Esophagus squamous epithelium (tissue), 4 donors: ENCODE measurements at regions not wholly inside any gene's neighbourhood (a gene's known extent, or its start where the extent isn't known, plus 50 kb on each side); places are given as distances from the start of the nearest gene placed in this dataset.

ENCODE experiments used
- CTCF ChIP-seq, 6 experiments: fragments of 450-650 bp in 4 of 6; fragments of 200-600 bp in 2 of 6; sonication (generic) in 2 of 6; IDR thresholded peaks; one replicate each; pipeline ENCODE4 v1.5.1; 2016 to 2019; ENCODE audit warnings: antibody characterized with exemption in 6 of 6, mild to moderate bottlenecking in 4 of 6, moderate library complexity in 4 of 6
- POLR2A ChIP-seq, 4 donors: fragments of 450-650 bp; IDR thresholded peaks; one replicate each; pipeline ENCODE4 v1.6.1; 2017; ENCODE audit warnings: antibody characterized with exemption in 4 of 4, mild to moderate bottlenecking in 4 of 4, moderate library complexity in 3 of 4

GRCh38 chr18:25896956-25897355, 193.5 kb downstream of the SS18 start:
- TF ChIP-seq CTCF (IDR thresholded peaks at IDR 0.05): no peak
- TF ChIP-seq POLR2A (IDR thresholded peaks at IDR 0.05): no peak
